Testis (tissue), 2 donors: ENCODE measurements at regions not wholly inside any gene's neighbourhood (a gene's known extent, or its start where the extent isn't known, plus 50 kb on each side); places are given as distances from the start of the nearest gene placed in this dataset.
"Not testable (repeated sequence)": the region's sequence is repeated elsewhere in the genome, so short reads cannot be mapped to it uniquely, and the experiment has no call there.

Experiments used
- CTCF ChIP-seq, 3 experiments: fragments of 450-650 bp in 2 of 3; fragments of 200-600 bp in 1 of 3; sonication (generic) in 1 of 3; IDR thresholded peaks; one replicate each; pipeline ENCODE4 v1.5.1; 2016 to 2019; ENCODE audit warnings: antibody characterized with exemption in 3 of 3, mild to moderate bottlenecking in 2 of 3, moderate library complexity in 1 of 3
- POLR2A ChIP-seq: fragments of 450-650 bp; IDR thresholded peaks from one replicate; pipeline ENCODE4 v1.6.1; 2017; ENCODE audit warnings: antibody characterized with exemption, mild to moderate bottlenecking, moderate library complexity

GRCh38 chr17:5772017-5772416 is 187.7 kb upstream of the NLRP1 start:
- not testable (repeated sequence) for TF ChIP-seq CTCF (IDR thresholded peaks at IDR 0.05); POLR2A
